ENCODE measurements at regions not wholly inside any gene's neighbourhood (a gene's known extent, or its start where the extent isn't known, plus 50 kb on each side); places are given as distances from the start of the nearest gene placed in this dataset.
A peak's percentile ranks its signal among the peaks of the same experiment; 100 is the strongest.

- 79% methylated on average over 8 of the region's 8 CpGs for WGBS
- H3K4me1 ChIP-seq (ENCODE audit: insufficient read depth, low read length) = peaks cover 29% of the 10 kb centered on the region
- H3K4me3 ChIP-seq (ENCODE audit: low read length) = no peak overlapping the region
- H3K27me3 ChIP-seq (ENCODE audit: insufficient read depth, low read length) = no peaks in the 10 kb centered on the region
- no peak overlapping the region for H3K9ac ChIP-seq (ENCODE audit: low read depth, low read length)
- H3K27ac ChIP-seq (ENCODE audit: low read depth, low read length) = no peak overlapping the region
- no peaks in the 10 kb centered on the region for H3K36me3 ChIP-seq (ENCODE audit: insufficient read depth, low read length)
- H3K9me3 ChIP-seq (ENCODE audit: insufficient read depth, low read depth, low read length) = no peaks in the 10 kb centered on the region
Observed at GRCh38 chr19:30695171-30695875, 323.1 kb downstream of the ZNF536 start.

GRCh38 chr19:30694156-30694755 lies 322.1 kb downstream of the ZNF536 start:
- 97% methylated on average over 4 of the region's 4 CpGs for WGBS
- no peaks in the 10 kb centered on the region for H3K36me3 ChIP-seq (ENCODE audit: insufficient read depth, low read length)
- no peaks in the 10 kb centered on the region for H3K9me3 ChIP-seq (ENCODE audit: insufficient read depth, low read depth, low read length)
- H3K9ac ChIP-seq (ENCODE audit: low read depth, low read length) = no peak overlapping the region
- no peak overlapping the region for H3K4me3 ChIP-seq (ENCODE audit: low read length)
- H3K4me1 ChIP-seq (ENCODE audit: insufficient read depth, low read length) = peaks cover 36% of the 10 kb centered on the region
- no peaks in the 10 kb centered on the region for H3K27me3 ChIP-seq (ENCODE audit: insufficient read depth, low read length)
- H3K27ac ChIP-seq (ENCODE audit: low read depth, low read length) = no peak overlapping the region

- no peak overlapping the region for H3K9ac ChIP-seq (ENCODE audit: low read depth, low read length)
- WGBS = 86% methylated on average over 12 of the region's 12 CpGs
Observed at GRCh38 chr19:30692879-30693503, 320.8 kb downstream of the ZNF536 start.

GRCh38 chr19:30692181-30692811 lies 320.1 kb downstream of the ZNF536 start:
- Histone ChIP-seq H3K4me3 (ENCODE audit: low read length) (no peak overlapping the region), H3K27me3 (ENCODE audit: insufficient read depth, low read length) (no peaks in the 10 kb centered on the region), H3K9ac (ENCODE audit: low read depth, low read length) (no peak overlapping the region), H3K4me1 (ENCODE audit: insufficient read depth, low read length) (peaks cover 42% of the 10 kb centered on the region), H3K9me3 (ENCODE audit: insufficient read depth, low read depth, low read length) (no peaks in the 10 kb centered on the region), H3K27ac (ENCODE audit: low read depth, low read length) (no peak overlapping the region), H3K36me3 (ENCODE audit: insufficient read depth, low read length) (no peaks in the 10 kb centered on the region)
- 81% methylated on average over 21 of the region's 21 CpGs for WGBS

More at GRCh38 chr19:30692879-30693503, 320.8 kb downstream of the ZNF536 start:
- H3K36me3 ChIP-seq (ENCODE audit: insufficient read depth, low read length) = no peaks in the 10 kb centered on the region
- H3K9me3 ChIP-seq (ENCODE audit: insufficient read depth, low read depth, low read length) = no peaks in the 10 kb centered on the region
- H3K4me1 ChIP-seq (ENCODE audit: insufficient read depth, low read length) = peaks cover 36% of the 10 kb centered on the region
- no peaks in the 10 kb centered on the region for H3K27me3 ChIP-seq (ENCODE audit: insufficient read depth, low read length)
- H3K4me3 ChIP-seq (ENCODE audit: low read length) = no peak overlapping the region
- no peak overlapping the region for H3K27ac ChIP-seq (ENCODE audit: low read depth, low read length)

GRCh38 chr19:30691819-30692166 lies 319.6 kb downstream of the ZNF536 start:
- 74% methylated on average over 10 of the region's 10 CpGs for WGBS
- H3K27me3 ChIP-seq (ENCODE audit: insufficient read depth, low read length) = no peaks in the 10 kb centered on the region
- 0 out of 2 replicates have a peak overlapping the region, but pooled peaks have one; percentile 35 for H3K9ac ChIP-seq (ENCODE audit: low read depth, low read length)
- H3K27ac ChIP-seq (ENCODE audit: low read depth, low read length) = no peak overlapping the region
- no peaks in the 10 kb centered on the region for H3K36me3 ChIP-seq (ENCODE audit: insufficient read depth, low read length)
- no peaks in the 10 kb centered on the region for H3K9me3 ChIP-seq (ENCODE audit: insufficient read depth, low read depth, low read length)
- no peak overlapping the region for H3K4me3 ChIP-seq (ENCODE audit: low read length)
- H3K4me1 ChIP-seq (ENCODE audit: insufficient read depth, low read length) = peaks cover 47% of the 10 kb centered on the region

GRCh38 chr19:30690935-30691818 lies 319.0 kb downstream of the ZNF536 start:
- no peaks in the 10 kb centered on the region for H3K27me3 ChIP-seq (ENCODE audit: insufficient read depth, low read length)
- no peaks in the 10 kb centered on the region for H3K36me3 ChIP-seq (ENCODE audit: insufficient read depth, low read length)
- H3K9me3 ChIP-seq (ENCODE audit: insufficient read depth, low read depth, low read length) = no peaks in the 10 kb centered on the region
- H3K4me3 ChIP-seq (ENCODE audit: low read length) = no peak overlapping the region
- H3K27ac ChIP-seq (ENCODE audit: low read depth, low read length) = peak overlapping the region; percentile 46; the same call in 1 of the 2 replicates
- 21% methylated on average over 21 of the region's 22 CpGs for WGBS
- H3K9ac ChIP-seq (ENCODE audit: low read depth, low read length) = 0 out of 2 replicates have a peak overlapping the region, but pooled peaks have one; percentile 35
- peaks cover 47% of the 10 kb centered on the region for H3K4me1 ChIP-seq (ENCODE audit: insufficient read depth, low read length)

- H3K9ac ChIP-seq (ENCODE audit: low read depth, low read length) = no peak overlapping the region
- WGBS = 88% methylated on average over 4 of the region's 4 CpGs
- peaks cover 43% of the 10 kb centered on the region for H3K4me1 ChIP-seq (ENCODE audit: insufficient read depth, low read length)
- no peaks in the 10 kb centered on the region for H3K9me3 ChIP-seq (ENCODE audit: insufficient read depth, low read depth, low read length)
- H3K27me3 ChIP-seq (ENCODE audit: insufficient read depth, low read length) = no peaks in the 10 kb centered on the region
- H3K36me3 ChIP-seq (ENCODE audit: insufficient read depth, low read length) = no peaks in the 10 kb centered on the region
- H3K27ac ChIP-seq (ENCODE audit: low read depth, low read length) = peak overlapping the region; percentile 46; the same call in 1 of the 2 replicates
- no peak overlapping the region for H3K4me3 ChIP-seq (ENCODE audit: low read length)
Observed at GRCh38 chr19:30690525-30690924, 318.3 kb downstream of the ZNF536 start.

GRCh38 chr19:30689474-30689873 lies 317.3 kb downstream of the ZNF536 start:
- Histone ChIP-seq H3K4me1 (ENCODE audit: insufficient read depth, low read length) (peaks cover 43% of the 10 kb centered on the region), H3K27ac (ENCODE audit: low read depth, low read length) (no peak overlapping the region), H3K9me3 (ENCODE audit: insufficient read depth, low read depth, low read length) (no peaks in the 10 kb centered on the region), H3K4me3 (ENCODE audit: low read length) (no peak overlapping the region), H3K36me3 (ENCODE audit: insufficient read depth, low read length) (no peaks in the 10 kb centered on the region), H3K27me3 (ENCODE audit: insufficient read depth, low read length) (no peaks in the 10 kb centered on the region), H3K9ac (ENCODE audit: low read depth, low read length) (no peak overlapping the region)
- WGBS = 71% methylated on average over 4 of the region's 4 CpGs

GRCh38 chr19:30688696-30689095 lies 316.5 kb downstream of the ZNF536 start:
- WGBS = 97% methylated on average over 5 of the region's 5 CpGs
- no peak overlapping the region for H3K27ac ChIP-seq (ENCODE audit: low read depth, low read length)
- H3K4me3 ChIP-seq (ENCODE audit: low read length) = no peak overlapping the region
- H3K4me1 ChIP-seq (ENCODE audit: insufficient read depth, low read length) = peaks cover 43% of the 10 kb centered on the region
- no peak overlapping the region for H3K9ac ChIP-seq (ENCODE audit: low read depth, low read length)
- no peaks in the 10 kb centered on the region for H3K9me3 ChIP-seq (ENCODE audit: insufficient read depth, low read depth, low read length)
- H3K27me3 ChIP-seq (ENCODE audit: insufficient read depth, low read length) = no peaks in the 10 kb centered on the region
- no peaks in the 10 kb centered on the region for H3K36me3 ChIP-seq (ENCODE audit: insufficient read depth, low read length)

GRCh38 chr19:30686826-30687566 lies 314.8 kb downstream of the ZNF536 start:
- Histone ChIP-seq H3K27ac (ENCODE audit: low read depth, low read length) (no peak overlapping the region; the same call in 1 of the 2 replicates), H3K9me3 (ENCODE audit: insufficient read depth, low read depth, low read length) (no peaks in the 10 kb centered on the region), H3K36me3 (ENCODE audit: insufficient read depth, low read length) (no peaks in the 10 kb centered on the region), H3K9ac (ENCODE audit: low read depth, low read length) (no peak overlapping the region), H3K27me3 (ENCODE audit: insufficient read depth, low read length) (no peaks in the 10 kb centered on the region), H3K4me3 (ENCODE audit: low read length) (no peak overlapping the region), H3K4me1 (ENCODE audit: insufficient read depth, low read length) (peaks cover 34% of the 10 kb centered on the region)
- 70% methylated on average over 12 of the region's 16 CpGs for WGBS
